ENCODE measurements at regions not wholly inside any gene's neighbourhood (a gene's known extent, or its start where the extent isn't known, plus 50 kb on each side); places are given as distances from the start of the nearest gene placed in this dataset.

GRCh38 chr6:168875811-168876576, 377.7 kb downstream of the THBS2 start:
- TF ChIP-seq CTCF (conservative IDR thresholded peaks at IDR 0.05) (no peak), ZFX (IDR thresholded peaks at IDR 0.05) (no peak)
